CD4-positive, alpha-beta T cell (primary cell): ENCODE measurements at regions not wholly inside any gene's neighbourhood (a gene's known extent, or its start where the extent isn't known, plus 50 kb on each side); places are given as distances from the start of the nearest gene placed in this dataset.

ENCODE experiments used
- ATAC-seq: fragments of 200-7000 bp; cut with Tn5 transposase; one replicate; pipeline ENCODE4 v1.10.0; 2022; ENCODE audit warnings: mild to moderate bottlenecking; ENCODE audit not compliant: poor library complexity
- CTCF ChIA-PET: fragments of 350-600 bp; sonication (Branson Sonifier 250); formaldehyde crosslinking; loops from one replicate; lab custom pipeline; 2021; ENCODE audit warnings: antibody characterized with exemption, inconsistent platforms; lab: Charles Lee
- POLR2A ChIA-PET: fragments of 350-600 bp; sonication (Branson Sonifier 250); formaldehyde crosslinking; loops from one replicate; lab custom pipeline; 2021; ENCODE audit warnings: antibody characterized with exemption, inconsistent platforms; lab: Charles Lee
- DNase-seq, 14 experiments: peaks; one replicate each; pipeline ENCODE4 v3.0.0-alpha.2; 2013 to 2020; ENCODE audit warnings: mixed read lengths in 2 of 14
- H3K27ac ChIP-seq, 2 donors: one replicate each; pipeline versions ENCODE4 v1.5.1 to v1.7.0; 2013; ENCODE audit warnings: low read length in 2 of 2, low read depth in 1 of 2, mild to moderate bottlenecking in 1 of 2
- H3K27me3 ChIP-seq, 2 experiments: 1 replicate in 1 of 2; 2 replicates in 1 of 2; pipeline versions ENCODE4 v1.6.1 to v1.7.0; 2013; ENCODE audit warnings: low read length in 2 of 2, control low read depth in 1 of 2, mild to moderate bottlenecking in 1 of 2, moderate library complexity in 1 of 2; ENCODE audit not compliant: insufficient read depth in 2 of 2, control insufficient read depth in 1 of 2
- H3K36me3 ChIP-seq: one replicate; pipeline ENCODE4 v1.6.1; 2013; ENCODE audit warnings: low read length, control low read depth; ENCODE audit not compliant: insufficient read depth
- H3K4me1 ChIP-seq: one replicate; pipeline ENCODE4 v1.6.1; 2013; ENCODE audit warnings: low read length, control low read depth; ENCODE audit not compliant: insufficient read depth
- H3K4me3 ChIP-seq: one replicate; pipeline ENCODE4 v1.5.1; 2013; ENCODE audit warnings: mild to moderate bottlenecking, low read length, moderate library complexity
- H3K9me3 ChIP-seq, 2 experiments: 1 replicate in 1 of 2; 2 replicates in 1 of 2; pipeline versions ENCODE4 v1.6.1 to v1.7.0; 2013; ENCODE audit warnings: low read length in 2 of 2, mild to moderate bottlenecking in 2 of 2, control low read depth in 1 of 2, moderate library complexity in 1 of 2; ENCODE audit not compliant: control insufficient read depth in 1 of 2, insufficient read depth in 1 of 2
- H3K27ac Mint-ChIP-seq: one replicate; pipeline ENCODE4 v1.8.0; 2020; ENCODE audit warnings: mixed read lengths
- H3K27me3 Mint-ChIP-seq: one replicate; pipeline ENCODE4 v1.8.0; 2021; ENCODE audit warnings: mixed read lengths
- H3K36me3 Mint-ChIP-seq: one replicate; pipeline ENCODE4 v1.8.0; 2021; ENCODE audit warnings: low read depth, mixed read lengths
- H3K4me1 Mint-ChIP-seq: one replicate; pipeline ENCODE4 v1.8.0; 2021; ENCODE audit warnings: low read depth, mixed read lengths
- H3K4me3 Mint-ChIP-seq: one replicate; pipeline ENCODE4 v1.8.0; 2020; ENCODE audit warnings: mild to moderate bottlenecking, mixed read lengths
- H3K9me3 Mint-ChIP-seq: one replicate; pipeline ENCODE4 v1.8.0; 2020; ENCODE audit warnings: mixed read lengths
- CTCF ChIP-seq: fragments of 200-600 bp; IDR thresholded peaks from one replicate; pipeline ENCODE4 v1.8.0; 2022; ENCODE audit warnings: antibody characterized with exemption, mild to moderate bottlenecking
- intact Hi-C, 2 experiments: fragments of 100-400 bp; cut with DNase I in 1 of 2; cut with micrococcal nuclease in 1 of 2; formaldehyde crosslinking; loops; one replicate each; pipeline versions ENCODE4 v1.15.1 to v1.9.0; 2023 to 2025; cut with DNase I, micrococcal nuclease

- DNase-seq (no peak), ATAC-seq (no peak)
- no peak for TF ChIP-seq CTCF
- Mint-ChIP-seq H3K4me3 (no peak overlapping the region), H3K4me1 (no peaks in the 10 kb centered on the region), H3K9me3 (no peaks in the 10 kb centered on the region), H3K27ac (no peak overlapping the region), H3K36me3 (no peaks in the 10 kb centered on the region), H3K27me3 (no peaks in the 10 kb centered on the region)
- Histone ChIP-seq H3K36me3 (no peaks in the 10 kb centered on the region), H3K4me3 (no peak overlapping the region), H3K9me3 (no peaks in the 10 kb centered on the region), H3K27ac (no peak overlapping the region), H3K4me1 (no peaks in the 10 kb centered on the region), H3K27me3 (no peaks in the 10 kb centered on the region)
- CTCF ChIA-PET, result no interaction called here
- intact Hi-C loops, result no loop called here
- POLR2A ChIA-PET, result no interaction called here
Measured at GRCh38 chr18:33854086-33854826, 276.2 kb downstream of the ASXL3 start.

- no peaks in the 10 kb centered on the region for H3K4me1 Mint-ChIP-seq
- CTCF ChIA-PET, result no interaction called here
- Histone ChIP-seq H3K27ac (no peak overlapping the region), H3K4me3 (no peak overlapping the region), H3K27me3 (no peaks in the 10 kb centered on the region), H3K36me3 (no peaks in the 10 kb centered on the region), H3K4me1 (no peaks in the 10 kb centered on the region), H3K9me3 (no peaks in the 10 kb centered on the region)
- intact Hi-C loops, result no loop called here
- POLR2A ChIA-PET, result no interaction called here
- ATAC-seq (no peak), DNase-seq (no peak)
- no peak for TF ChIP-seq CTCF
- no peak overlapping the region for H3K27ac Mint-ChIP-seq
- H3K36me3 Mint-ChIP-seq, result no peaks in the 10 kb centered on the region
- no peaks in the 10 kb centered on the region for H3K27me3 Mint-ChIP-seq
- no peaks in the 10 kb centered on the region for H3K9me3 Mint-ChIP-seq
- no peak overlapping the region for H3K4me3 Mint-ChIP-seq
Measured at GRCh38 chr18:33853187-33853586, 275.2 kb downstream of the ASXL3 start.

- H3K9me3 Mint-ChIP-seq, result peaks cover 1% of the 10 kb centered on the region
- Histone ChIP-seq H3K27ac (no peak overlapping the region), H3K27me3 (no peaks in the 10 kb centered on the region), H3K4me3 (no peak overlapping the region), H3K9me3 (no peaks in the 10 kb centered on the region), H3K4me1 (no peaks in the 10 kb centered on the region), H3K36me3 (no peaks in the 10 kb centered on the region)
- POLR2A ChIA-PET, result no interaction called here
- no peaks in the 10 kb centered on the region for H3K27me3 Mint-ChIP-seq
- CTCF ChIA-PET, result no interaction called here
- TF ChIP-seq CTCF, result no peak
- H3K27ac Mint-ChIP-seq, result no peak overlapping the region
- DNase-seq, result no peak
- H3K4me3 Mint-ChIP-seq, result no peak overlapping the region
- ATAC-seq, result no peak
- H3K36me3 Mint-ChIP-seq, result no peaks in the 10 kb centered on the region
- H3K4me1 Mint-ChIP-seq, result no peaks in the 10 kb centered on the region
- intact Hi-C loops, result no loop called here
Measured at GRCh38 chr18:33851546-33852078, 273.6 kb downstream of the ASXL3 start.
